ENCODE measurements at regions not wholly inside any gene's neighbourhood (a gene's known extent, or its start where the extent isn't known, plus 50 kb on each side); places are given as distances from the start of the nearest gene placed in this dataset.

GRCh38 chrX:128928636-128929035 is 594.7 kb downstream of the SMARCA1 start:
- TF ChIP-seq, protein P1, sequence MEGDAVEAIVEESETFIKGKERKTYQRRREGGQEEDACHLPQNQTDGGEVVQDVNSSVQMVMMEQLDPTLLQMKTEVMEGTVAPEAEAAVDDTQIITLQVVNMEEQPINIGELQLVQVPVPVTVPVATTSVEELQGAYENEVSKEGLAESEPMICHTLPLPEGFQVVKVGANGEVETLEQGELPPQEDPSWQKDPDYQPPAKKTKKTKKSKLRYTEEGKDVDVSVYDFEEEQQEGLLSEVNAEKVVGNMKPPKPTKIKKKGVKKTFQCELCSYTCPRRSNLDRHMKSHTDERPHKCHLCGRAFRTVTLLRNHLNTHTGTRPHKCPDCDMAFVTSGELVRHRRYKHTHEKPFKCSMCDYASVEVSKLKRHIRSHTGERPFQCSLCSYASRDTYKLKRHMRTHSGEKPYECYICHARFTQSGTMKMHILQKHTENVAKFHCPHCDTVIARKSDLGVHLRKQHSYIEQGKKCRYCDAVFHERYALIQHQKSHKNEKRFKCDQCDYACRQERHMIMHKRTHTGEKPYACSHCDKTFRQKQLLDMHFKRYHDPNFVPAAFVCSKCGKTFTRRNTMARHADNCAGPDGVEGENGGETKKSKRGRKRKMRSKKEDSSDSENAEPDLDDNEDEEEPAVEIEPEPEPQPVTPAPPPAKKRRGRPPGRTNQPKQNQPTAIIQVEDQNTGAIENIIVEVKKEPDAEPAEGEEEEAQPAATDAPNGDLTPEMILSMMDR (IDR thresholded peaks at IDR 0.05) = no peak

DNA sequence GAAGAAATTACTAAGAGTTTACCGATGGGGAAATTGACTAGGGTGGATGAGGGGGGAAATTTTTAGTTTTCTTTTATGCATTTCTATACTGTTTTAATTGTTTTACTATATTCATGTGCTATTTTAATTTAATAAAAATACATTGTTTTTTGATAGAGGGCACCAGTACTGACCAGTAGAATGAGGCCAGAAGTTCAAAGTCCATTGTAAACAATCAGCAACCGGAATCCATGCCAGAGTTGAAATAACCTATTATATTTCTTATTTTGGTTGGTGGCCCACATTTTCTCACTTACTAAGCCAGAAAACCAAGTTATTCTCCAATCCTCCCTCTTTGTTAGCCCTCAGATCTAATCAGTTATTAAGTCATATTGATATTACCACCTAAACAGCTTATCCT is 595.9 kb downstream of the SMARCA1 start:
- TF ChIP-seq, protein P1 (IDR thresholded peaks at IDR 0.05) = no peak

GRCh38 chrX:128906753-128907152 is 616.5 kb downstream of the SMARCA1 start:
- TF ChIP-seq, protein P1 (IDR thresholded peaks at IDR 0.05) = no peak

GRCh38 chrX:128901018-128901417 is 622.3 kb downstream of the SMARCA1 start:
- TF ChIP-seq, protein P1 (IDR thresholded peaks at IDR 0.05) = no peak

- TF ChIP-seq, protein P1 (IDR thresholded peaks at IDR 0.05) = no peak
Measured at GRCh38 chrX:128897621-128898020, 625.7 kb downstream of the SMARCA1 start.

GRCh38 chrX:128891554-128891953 is 631.7 kb downstream of the SMARCA1 start:
- TF ChIP-seq, protein P1 (IDR thresholded peaks at IDR 0.05) = no peak

DNA sequence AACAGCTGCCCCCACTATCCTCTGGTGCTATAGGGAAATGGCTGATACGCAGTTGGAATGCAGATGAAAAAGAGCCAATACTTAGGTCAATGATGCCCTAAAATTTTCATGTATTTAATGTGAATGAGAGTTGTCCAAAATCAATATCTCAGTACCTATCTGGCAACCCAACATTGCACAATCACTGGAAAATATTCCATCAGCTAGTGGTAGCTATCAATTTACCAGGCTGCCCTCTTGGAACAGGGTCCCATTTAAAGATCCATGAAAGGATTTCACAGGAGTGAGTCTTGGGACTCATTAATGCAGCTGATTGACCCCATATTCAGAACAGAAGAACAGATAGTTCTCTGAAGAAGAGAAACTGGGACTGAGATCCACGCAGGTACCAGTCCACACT is 638.9 kb downstream of the SMARCA1 start:
- TF ChIP-seq, protein P1 (IDR thresholded peaks at IDR 0.05) = no peak

GRCh38 chrX:128883650-128884049 is 639.6 kb downstream of the SMARCA1 start:
- TF ChIP-seq, protein P1 (IDR thresholded peaks at IDR 0.05) = no peak
